HUES6 (cell line): ENCODE measurements at regions not wholly inside any gene's neighbourhood (a gene's known extent, or its start where the extent isn't known, plus 50 kb on each side); places are given as distances from the start of the nearest gene placed in this dataset.

Source experiments
- H3K27ac ChIP-seq: 2 replicates; pipeline ENCODE4 v1.7.0; 2013; ENCODE audit warnings: low read depth, mild to moderate bottlenecking, low read length, inconsistent platforms
- H3K27me3 ChIP-seq: 2 replicates; pipeline ENCODE4 v1.6.1; 2013; ENCODE audit warnings: low read length; ENCODE audit not compliant: control insufficient read depth, insufficient read depth
- H3K36me3 ChIP-seq: 2 replicates; pipeline ENCODE4 v1.6.1; 2013; ENCODE audit warnings: low read length; ENCODE audit not compliant: control insufficient read depth, insufficient read depth
- H3K4me1 ChIP-seq: 2 replicates; pipeline ENCODE4 v1.6.1; 2013; ENCODE audit warnings: low read length; ENCODE audit not compliant: control insufficient read depth, insufficient read depth
- H3K4me3 ChIP-seq: 2 replicates; pipeline ENCODE4 v1.5.1; 2013; ENCODE audit warnings: low read depth, low read length
- H3K9ac ChIP-seq: one replicate; pipeline ENCODE4 v1.6.1; 2013; ENCODE audit warnings: mild to moderate bottlenecking, low read length
- H3K9me3 ChIP-seq: 2 replicates; pipeline ENCODE4 v1.6.1; 2013; ENCODE audit warnings: low read depth, low read length; ENCODE audit not compliant: control insufficient read depth, insufficient read depth

DNA sequence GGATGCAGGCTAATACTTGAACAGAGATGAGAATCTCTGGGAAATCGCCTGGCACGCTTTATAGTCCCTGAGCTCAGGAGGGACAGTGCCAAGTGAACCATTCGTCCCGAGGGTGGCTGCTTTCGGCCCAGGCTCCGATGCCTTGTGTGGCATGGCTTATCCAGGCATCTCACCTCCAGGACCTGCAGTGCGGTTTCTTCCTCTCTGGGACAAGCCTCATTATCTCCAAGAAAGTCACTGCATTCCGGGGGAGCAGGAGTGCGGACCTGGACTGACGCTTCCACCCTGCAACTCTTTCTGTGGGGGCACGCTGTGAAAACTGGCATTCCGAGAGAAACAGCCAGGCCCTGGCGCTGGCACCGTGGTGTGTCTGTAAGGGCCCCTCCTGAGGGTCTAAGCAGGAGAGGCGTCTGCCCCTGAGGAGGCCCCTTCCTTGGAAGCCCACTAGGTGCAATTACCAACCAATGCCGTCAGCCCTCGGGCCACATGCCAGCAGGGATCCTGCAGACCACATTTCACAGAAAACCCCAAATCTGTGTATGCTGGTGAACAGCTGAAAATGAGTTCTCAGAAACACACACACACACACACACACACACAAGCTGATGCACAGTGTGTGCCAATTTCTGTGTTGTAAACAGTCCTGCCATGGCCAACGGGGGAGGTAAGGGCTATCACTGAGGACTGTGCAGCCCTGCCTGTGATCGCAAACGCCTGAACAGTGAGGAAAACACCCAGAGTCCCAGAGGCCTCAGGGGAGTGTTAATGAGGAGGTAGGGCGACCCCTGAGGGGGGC lies 351.9 kb upstream of the SALL3 start:
- H3K27me3 ChIP-seq, result no peaks in the 10 kb centered on the region
- H3K9me3 ChIP-seq, result peaks cover 18% of the 10 kb centered on the region

DNA sequence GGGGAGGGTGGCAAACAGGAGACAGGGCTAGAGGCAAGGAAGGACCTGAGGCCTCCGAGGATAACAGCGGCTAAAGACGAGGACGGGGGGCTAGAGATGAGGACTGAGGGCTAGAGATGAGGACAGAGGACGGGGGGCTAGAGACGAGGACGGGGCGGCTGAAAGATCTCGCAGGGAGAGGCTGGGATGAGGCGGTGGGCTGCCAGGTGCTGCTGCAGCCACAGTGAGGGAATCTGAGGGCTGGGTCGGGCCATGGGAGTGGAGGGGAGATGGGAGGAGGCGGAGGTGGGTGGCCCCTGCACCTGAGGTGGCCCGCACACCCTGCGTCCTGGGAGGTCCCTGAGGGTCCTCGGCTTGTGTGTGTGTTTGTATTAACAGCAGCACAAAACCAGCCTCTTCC lies 350.2 kb upstream of the SALL3 start:
- Histone ChIP-seq H3K9me3 (peaks cover 18% of the 10 kb centered on the region), H3K4me3 (no peak overlapping the region), H3K4me1 (peaks cover 7% of the 10 kb centered on the region; the same call in 1 of the 2 replicates), H3K36me3 (no peaks in the 10 kb centered on the region), H3K27ac (no peak overlapping the region), H3K9ac (no peak overlapping the region), H3K27me3 (no peaks in the 10 kb centered on the region)

More for the DNA sequence above, 351.9 kb upstream of the SALL3 start:
- Histone ChIP-seq H3K27ac (no peak overlapping the region), H3K36me3 (no peaks in the 10 kb centered on the region), H3K4me3 (no peak overlapping the region), H3K9ac (no peak overlapping the region), H3K4me1 (peaks cover 11% of the 10 kb centered on the region; the same call in 1 of the 2 replicates)

DNA sequence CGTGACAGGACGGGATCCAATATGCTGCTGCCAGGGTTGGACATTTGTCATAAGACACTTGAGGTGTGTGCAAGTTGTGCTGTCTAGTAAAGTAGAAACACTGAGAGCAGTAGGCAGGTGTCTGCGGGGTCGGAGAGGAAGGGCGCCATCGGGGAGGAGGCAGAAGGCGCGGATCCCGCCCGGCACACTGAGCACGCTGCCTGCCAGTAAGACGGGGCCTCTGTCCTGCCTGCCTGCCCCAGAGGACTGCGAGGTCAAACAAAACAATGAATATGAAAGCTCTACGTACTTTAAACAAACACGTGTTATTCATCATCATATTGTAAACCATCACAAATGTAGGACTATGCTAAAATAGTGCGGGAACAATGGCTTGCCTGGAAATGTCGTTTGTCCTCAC lies 349.3 kb upstream of the SALL3 start:
- H3K9me3 ChIP-seq, result peaks cover 18% of the 10 kb centered on the region

DNA sequence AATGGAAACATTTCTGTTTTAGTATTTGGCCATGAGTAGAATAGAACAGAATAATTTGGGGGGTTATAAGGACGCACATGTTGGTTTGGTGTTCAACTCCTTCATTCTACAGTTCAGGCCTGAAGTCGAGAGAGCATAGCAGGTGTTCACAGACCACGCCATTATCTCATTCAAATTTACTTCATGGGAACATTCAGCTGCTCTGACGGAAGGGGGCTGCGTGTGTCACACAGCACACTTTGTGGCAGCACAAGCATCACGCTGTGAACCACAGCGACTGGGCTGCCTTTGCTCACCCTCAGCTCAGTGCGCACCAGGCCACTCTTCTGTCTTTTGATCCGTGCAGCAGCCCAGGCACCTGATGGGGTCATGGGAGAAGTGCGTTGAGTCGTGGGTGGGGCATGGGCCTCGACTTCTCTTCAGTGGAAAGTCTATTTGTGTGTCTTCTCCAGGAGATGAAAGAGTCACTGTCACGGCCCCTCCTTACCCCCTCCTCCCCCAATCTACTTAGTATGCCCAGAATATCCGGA lies 348.6 kb upstream of the SALL3 start:
- Histone ChIP-seq H3K9ac (no peak overlapping the region), H3K4me1 (no peaks in the 10 kb centered on the region; the same call in 1 of the 2 replicates), H3K27me3 (no peaks in the 10 kb centered on the region), H3K4me3 (no peak overlapping the region), H3K27ac (no peak overlapping the region), H3K9me3 (peaks cover 18% of the 10 kb centered on the region), H3K36me3 (no peaks in the 10 kb centered on the region)

More for the DNA sequence above, 349.3 kb upstream of the SALL3 start:
- H3K27me3 ChIP-seq, result no peaks in the 10 kb centered on the region
- H3K36me3 ChIP-seq, result no peaks in the 10 kb centered on the region
- no peak overlapping the region for H3K4me3 ChIP-seq
- H3K4me1 ChIP-seq, result no peaks in the 10 kb centered on the region; the same call in 1 of the 2 replicates
- no peak overlapping the region for H3K27ac ChIP-seq
- no peak overlapping the region for H3K9ac ChIP-seq

- Histone ChIP-seq H3K27ac (no peak overlapping the region), H3K27me3 (no peaks in the 10 kb centered on the region)
Measured at GRCh38 chr18:78632111-78632541, 347.5 kb upstream of the SALL3 start.

DNA sequence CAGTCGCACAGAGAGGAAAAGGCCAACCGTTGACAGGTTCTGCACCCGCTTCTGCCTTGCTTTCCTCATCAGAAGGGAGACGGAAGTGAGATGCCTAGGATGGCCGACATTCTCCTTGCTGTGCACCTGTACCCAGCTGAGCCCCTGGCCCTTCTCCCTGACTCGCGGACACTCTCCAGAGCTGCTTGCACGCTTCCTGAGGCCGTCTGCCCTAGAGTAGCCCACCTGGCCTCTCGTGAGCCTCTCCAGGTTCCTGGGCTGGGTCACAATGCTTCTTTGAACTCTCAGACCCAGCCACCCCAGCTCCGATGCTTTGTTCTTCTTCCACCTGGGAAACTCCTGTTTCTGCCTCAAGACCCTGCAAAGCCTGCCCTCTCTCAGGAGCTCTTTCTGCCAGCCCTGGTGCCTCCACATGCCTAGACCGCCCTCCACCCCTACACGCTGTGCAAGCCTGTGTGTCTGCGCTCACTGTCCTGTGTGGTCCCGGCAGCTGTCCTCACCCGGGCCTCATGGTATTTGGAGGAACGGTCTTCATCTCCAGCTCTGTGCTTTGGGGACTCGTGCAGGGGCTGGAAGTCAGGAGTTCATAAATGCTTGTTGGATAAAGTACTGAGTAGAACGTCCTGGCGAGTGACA lies 345.4 kb upstream of the SALL3 start:
- Histone ChIP-seq H3K27ac (no peak overlapping the region), H3K9me3 (peaks cover 13% of the 10 kb centered on the region), H3K36me3 (no peaks in the 10 kb centered on the region), H3K27me3 (no peaks in the 10 kb centered on the region), H3K4me3 (no peak overlapping the region), H3K9ac (no peak overlapping the region), H3K4me1 (0 out of 2 replicates have a peak, but pooled peaks cover 3% of the 10 kb centered on the region)

More at GRCh38 chr18:78632111-78632541, 347.5 kb upstream of the SALL3 start:
- Histone ChIP-seq H3K4me3 (no peak overlapping the region), H3K36me3 (no peaks in the 10 kb centered on the region), H3K9me3 (peaks cover 18% of the 10 kb centered on the region), H3K9ac (no peak overlapping the region), H3K4me1 (no peaks in the 10 kb centered on the region; the same call in 1 of the 2 replicates)

DNA sequence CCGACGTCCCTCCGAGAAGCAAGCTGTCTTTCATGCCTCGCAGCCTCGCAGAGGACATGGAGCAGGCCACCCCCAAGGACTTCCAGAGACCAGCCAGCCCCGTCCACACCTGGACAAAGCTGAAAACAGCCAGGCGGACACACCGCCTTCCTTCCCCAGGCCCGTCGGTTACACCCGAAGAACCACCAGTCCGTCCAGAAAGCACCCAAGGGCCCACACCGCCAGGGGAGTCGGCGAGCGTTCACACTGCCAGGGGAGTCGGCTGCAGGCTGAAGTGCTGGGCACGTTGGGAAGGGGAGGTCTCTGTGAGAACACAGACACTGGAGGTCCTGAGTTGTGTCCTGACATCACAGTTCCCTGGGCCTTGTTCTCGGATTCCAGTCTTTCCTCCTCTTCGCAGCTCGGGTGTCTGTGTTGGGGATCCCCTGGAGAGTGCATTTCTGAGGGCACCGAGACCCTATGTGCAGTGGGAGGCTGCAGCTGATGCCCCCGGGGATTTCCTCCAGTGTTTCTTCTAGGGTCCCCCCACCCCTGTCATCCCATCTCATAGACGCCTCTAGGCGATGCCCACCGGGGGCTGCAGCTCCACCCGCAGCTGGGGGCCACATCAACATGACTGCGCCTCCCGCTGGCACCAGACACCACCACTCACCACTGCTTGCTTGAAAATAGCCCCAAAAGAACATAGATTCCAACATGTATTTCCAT lies 344.4 kb upstream of the SALL3 start:
- Histone ChIP-seq H3K27ac (no peak overlapping the region), H3K4me1 (0 out of 2 replicates have a peak, but pooled peaks cover 3% of the 10 kb centered on the region), H3K9ac (no peak overlapping the region), H3K36me3 (no peaks in the 10 kb centered on the region), H3K27me3 (no peaks in the 10 kb centered on the region), H3K9me3 (peaks cover 2% of the 10 kb centered on the region; the same call in 1 of the 2 replicates), H3K4me3 (no peak overlapping the region)

DNA sequence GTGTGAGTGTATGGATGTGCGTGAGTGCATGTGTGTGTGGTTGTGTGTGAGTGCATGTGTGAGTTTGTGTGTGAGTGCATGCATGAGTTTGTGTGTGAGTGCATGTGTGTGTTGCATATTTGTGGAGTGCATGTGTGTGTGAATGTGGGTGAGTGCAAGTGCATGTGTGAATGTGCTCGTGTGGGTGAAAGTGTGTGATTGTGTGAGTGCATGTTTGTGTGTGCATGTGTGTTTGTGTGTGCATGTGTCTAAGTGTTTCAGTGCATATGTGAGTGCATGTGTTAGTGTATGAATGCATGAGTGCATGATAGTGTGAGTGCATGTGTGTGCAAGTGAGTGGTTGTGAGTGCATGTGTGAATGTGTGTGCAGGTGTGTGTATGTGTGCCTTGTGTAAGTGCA lies 343.4 kb upstream of the SALL3 start:
- H3K9me3 ChIP-seq, result no peaks in the 10 kb centered on the region; the same call in 1 of the 2 replicates
- H3K9ac ChIP-seq, result no peak overlapping the region
- peaks cover 3% of the 10 kb centered on the region; the same call in 1 of the 2 replicates for H3K4me1 ChIP-seq
- H3K4me3 ChIP-seq, result no peak overlapping the region
- no peaks in the 10 kb centered on the region for H3K36me3 ChIP-seq
- no peaks in the 10 kb centered on the region for H3K27me3 ChIP-seq
- no peak overlapping the region for H3K27ac ChIP-seq

DNA sequence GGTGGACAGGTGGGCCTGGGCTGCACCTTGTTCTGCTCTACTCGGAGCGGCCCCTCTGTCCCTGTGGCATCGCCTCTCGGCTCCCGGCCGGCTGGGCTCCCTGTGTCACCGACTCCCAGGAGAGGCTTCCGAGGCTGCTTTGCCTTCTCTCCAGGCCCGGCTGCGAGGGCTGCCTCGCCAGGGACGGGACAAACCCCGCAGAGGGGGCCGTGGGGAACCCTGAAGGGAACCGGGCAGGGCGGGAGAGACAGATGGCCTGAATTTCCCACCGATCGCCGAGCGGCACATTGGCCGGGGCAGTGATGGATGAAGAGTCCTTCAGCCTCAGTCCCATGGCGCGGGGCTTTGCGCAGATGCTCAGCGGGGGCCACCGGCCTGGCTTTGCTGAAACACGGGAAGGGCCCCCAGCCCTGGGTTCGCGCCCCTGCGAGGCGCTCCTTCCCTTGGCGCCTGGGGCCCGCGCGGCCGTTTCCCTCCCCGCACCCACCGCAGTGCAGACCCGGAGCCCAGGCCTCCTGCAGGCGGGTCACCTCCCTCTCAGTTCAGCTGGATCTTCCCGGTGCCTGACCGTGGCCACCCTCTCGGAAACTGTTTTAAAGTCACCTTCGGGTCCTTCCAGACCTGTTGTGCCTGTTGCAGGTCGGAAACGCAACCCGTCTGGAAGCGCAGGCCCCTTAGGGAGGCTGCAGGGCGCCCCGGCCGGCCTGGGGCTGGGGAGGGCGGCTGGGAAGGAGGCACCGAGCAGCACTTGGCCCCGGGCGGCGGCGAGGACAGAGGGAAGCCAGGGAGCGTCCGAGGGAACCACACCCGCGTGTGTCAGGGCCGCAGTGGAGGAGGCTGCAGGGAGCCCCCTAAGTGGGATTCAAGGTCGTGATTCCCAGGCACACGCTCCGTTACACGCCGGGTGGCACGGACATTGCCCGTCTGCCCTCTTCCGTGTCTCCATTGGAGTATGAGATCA lies 341.9 kb upstream of the SALL3 start:
- H3K27ac ChIP-seq, result no peak overlapping the region
- H3K27me3 ChIP-seq, result no peaks in the 10 kb centered on the region
- no peak overlapping the region for H3K4me3 ChIP-seq
- H3K9ac ChIP-seq, result no peak overlapping the region
- no peaks in the 10 kb centered on the region for H3K36me3 ChIP-seq
- H3K4me1 ChIP-seq, result peaks cover 3% of the 10 kb centered on the region; the same call in 1 of the 2 replicates
- H3K9me3 ChIP-seq, result no peaks in the 10 kb centered on the region; the same call in 1 of the 2 replicates
